HEK293 (cell line): ENCODE measurements at regions not wholly inside any gene's neighbourhood (a gene's known extent, or its start where the extent isn't known, plus 50 kb on each side); places are given as distances from the start of the nearest gene placed in this dataset.

Source experiments
- CTCF ChIP-seq: fragments of 450-650 bp; formaldehyde crosslinking; IDR thresholded peaks from 2 replicates; pipeline ENCODE4 v1.5.1; 2016; ENCODE audit warnings: missing biosample characterization, missing genetic modification characterization
- ZNF133 ChIP-seq: fragments of 450-650 bp; formaldehyde crosslinking; IDR thresholded peaks from 2 replicates; pipeline ENCODE4 v1.5.1; 2016; ENCODE audit warnings: missing biosample characterization, missing genetic modification characterization
- ZNF18 ChIP-seq: fragments of 450-650 bp; formaldehyde crosslinking; IDR thresholded peaks from 2 replicates; pipeline ENCODE4 v1.5.1; 2016; ENCODE audit warnings: missing biosample characterization, missing genetic modification characterization
- ZNF23 ChIP-seq: fragments of 450-650 bp; formaldehyde crosslinking; IDR thresholded peaks from 2 replicates; pipeline ENCODE4 v1.5.1; 2016; ENCODE audit warnings: missing biosample characterization, missing genetic modification characterization, borderline replicate concordance
- ZNF311 ChIP-seq: fragments of 450-650 bp; formaldehyde crosslinking; IDR thresholded peaks from 2 replicates; pipeline ENCODE4 v1.5.1; 2017; ENCODE audit warnings: missing biosample characterization, missing genetic modification characterization, borderline replicate concordance
- TF ChIP-seq, protein P1 (sequence below): sonication (generic); formaldehyde crosslinking; IDR thresholded peaks from 2 replicates; pipeline ENCODE4 v1.8.1; 2022; ENCODE audit warnings: mild to moderate bottlenecking, moderate library complexity, missing genetic modification reagents
- TF ChIP-seq, protein P2 (sequence below): fragments of 450-650 bp; formaldehyde crosslinking; IDR thresholded peaks from 2 replicates; pipeline ENCODE4 v1.5.1; 2016; ENCODE audit warnings: missing biosample characterization, missing genetic modification characterization, borderline replicate concordance

GRCh38 chr4:145420595-145421214 lies 60.9 kb upstream of the SMAD1 start:
- TF ChIP-seq CTCF (tag by site-specific recombination) = no peak
- TF ChIP-seq ZNF133 (tag by site-specific recombination) = no peak
- TF ChIP-seq ZNF311 = no peak
- no peak for TF ChIP-seq ZNF18 (tag by site-specific recombination)
- TF ChIP-seq ZNF23 (tag by site-specific recombination) = no peak
- TF ChIP-seq, protein P1, sequence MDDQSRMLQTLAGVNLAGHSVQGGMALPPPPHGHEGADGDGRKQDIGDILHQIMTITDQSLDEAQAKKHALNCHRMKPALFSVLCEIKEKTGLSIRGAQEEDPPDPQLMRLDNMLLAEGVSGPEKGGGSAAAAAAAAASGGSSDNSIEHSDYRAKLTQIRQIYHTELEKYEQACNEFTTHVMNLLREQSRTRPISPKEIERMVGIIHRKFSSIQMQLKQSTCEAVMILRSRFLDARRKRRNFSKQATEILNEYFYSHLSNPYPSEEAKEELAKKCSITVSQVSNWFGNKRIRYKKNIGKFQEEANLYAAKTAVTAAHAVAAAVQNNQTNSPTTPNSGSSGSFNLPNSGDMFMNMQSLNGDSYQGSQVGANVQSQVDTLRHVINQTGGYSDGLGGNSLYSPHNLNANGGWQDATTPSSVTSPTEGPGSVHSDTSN = no peak
- TF ChIP-seq, protein P2, sequence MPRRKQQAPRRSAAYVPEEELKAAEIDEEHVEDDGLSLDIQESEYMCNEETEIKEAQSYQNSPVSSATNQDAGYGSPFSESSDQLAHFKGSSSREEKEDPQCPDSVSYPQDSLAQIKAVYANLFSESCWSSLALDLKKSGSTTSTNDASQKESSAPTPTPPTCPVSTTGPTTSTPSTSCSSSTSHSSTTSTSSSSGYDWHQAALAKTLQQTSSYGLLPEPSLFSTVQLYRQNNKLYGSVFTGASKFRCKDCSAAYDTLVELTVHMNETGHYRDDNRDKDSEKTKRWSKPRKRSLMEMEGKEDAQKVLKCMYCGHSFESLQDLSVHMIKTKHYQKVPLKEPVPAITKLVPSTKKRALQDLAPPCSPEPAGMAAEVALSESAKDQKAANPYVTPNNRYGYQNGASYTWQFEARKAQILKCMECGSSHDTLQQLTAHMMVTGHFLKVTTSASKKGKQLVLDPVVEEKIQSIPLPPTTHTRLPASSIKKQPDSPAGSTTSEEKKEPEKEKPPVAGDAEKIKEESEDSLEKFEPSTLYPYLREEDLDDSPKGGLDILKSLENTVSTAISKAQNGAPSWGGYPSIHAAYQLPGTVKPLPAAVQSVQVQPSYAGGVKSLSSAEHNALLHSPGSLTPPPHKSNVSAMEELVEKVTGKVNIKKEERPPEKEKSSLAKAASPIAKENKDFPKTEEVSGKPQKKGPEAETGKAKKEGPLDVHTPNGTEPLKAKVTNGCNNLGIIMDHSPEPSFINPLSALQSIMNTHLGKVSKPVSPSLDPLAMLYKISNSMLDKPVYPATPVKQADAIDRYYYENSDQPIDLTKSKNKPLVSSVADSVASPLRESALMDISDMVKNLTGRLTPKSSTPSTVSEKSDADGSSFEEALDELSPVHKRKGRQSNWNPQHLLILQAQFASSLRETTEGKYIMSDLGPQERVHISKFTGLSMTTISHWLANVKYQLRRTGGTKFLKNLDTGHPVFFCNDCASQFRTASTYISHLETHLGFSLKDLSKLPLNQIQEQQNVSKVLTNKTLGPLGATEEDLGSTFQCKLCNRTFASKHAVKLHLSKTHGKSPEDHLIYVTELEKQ (tag by site-specific recombination) = no peak
